Panc1 (cell line): ENCODE measurements at regions not wholly inside any gene's neighbourhood (a gene's known extent, or its start where the extent isn't known, plus 50 kb on each side); places are given as distances from the start of the nearest gene placed in this dataset.
"Not testable (repeated sequence)": the region's sequence is repeated elsewhere in the genome, so short reads cannot be mapped to it uniquely, and the experiment has no call there.

Experiments used
- CTCF ChIP-seq: fragments of 450-650 bp; IDR thresholded peaks from 2 replicates; pipeline ENCODE4 v1.5.1; 2017; ENCODE audit warnings: mild to moderate bottlenecking
- POLR2AphosphoS5 ChIP-seq: IDR thresholded peaks from 2 replicates; pipeline ENCODE4 v1.6.1; 2012; ENCODE audit warnings: mild to moderate bottlenecking, low read depth, low read length, moderate library complexity
- TCF7L2 ChIP-seq: IDR thresholded peaks from 2 replicates; pipeline ENCODE4 v1.6.1; 2011; ENCODE audit warnings: mild to moderate bottlenecking, low read depth, low read length, inconsistent platforms

GRCh38 chr1:829324-829723 lies 94.4 kb upstream of the SAMD11 start:
- not testable (repeated sequence) for TF ChIP-seq CTCF, POLR2AphosphoS5, TCF7L2
